VCaP (cell line): ENCODE measurements at regions not wholly inside any gene's neighbourhood (a gene's known extent, or its start where the extent isn't known, plus 50 kb on each side); places are given as distances from the start of the nearest gene placed in this dataset.

Experiments
- H3K27ac ChIP-seq: fragments of 450-650 bp; 2 replicates; pipeline ENCODE4 v1.5.1; 2017
- CTCF ChIP-seq: fragments of 450-650 bp; conservative IDR thresholded peaks from 2 replicates; pipeline ENCODE4 v1.5.1; 2017; ENCODE audit warnings: mild to moderate bottlenecking, moderate library complexity

DNA sequence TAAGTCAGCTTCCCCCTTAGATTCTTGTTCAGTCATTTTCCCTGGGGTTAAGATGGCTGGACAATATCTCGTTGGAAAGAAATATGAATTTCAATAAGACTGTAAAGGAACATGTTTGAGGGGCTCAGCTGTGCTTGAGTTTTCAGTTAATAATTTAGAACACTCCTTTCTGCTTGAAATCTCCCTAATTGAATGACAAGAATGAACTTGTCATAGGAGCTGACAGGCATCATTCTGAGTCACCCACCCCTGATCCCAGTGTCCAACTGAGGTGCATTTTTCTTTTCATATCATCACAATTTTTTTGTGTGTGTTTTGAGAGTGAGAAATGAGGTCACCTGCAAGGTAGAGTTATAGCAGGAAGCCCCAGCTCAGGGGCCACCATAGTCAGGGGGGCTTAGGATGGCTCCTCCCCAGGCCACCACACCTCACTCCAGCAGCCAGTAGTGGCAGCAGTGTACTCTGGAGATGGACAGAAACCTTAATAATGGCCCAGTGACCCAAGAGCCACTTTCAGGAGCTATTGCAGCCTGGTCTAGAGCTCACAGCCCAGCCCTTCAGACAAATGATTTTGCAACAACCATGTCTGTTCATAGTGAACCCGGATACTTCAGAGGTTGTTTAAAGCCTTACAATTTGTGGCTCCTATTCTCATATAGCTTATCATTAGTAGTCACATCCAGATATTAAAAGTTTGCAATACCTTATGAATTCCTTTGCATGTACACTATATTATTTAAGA, 174.5 kb downstream of the MAIP1 start:
- no peak for TF ChIP-seq CTCF
- H3K27ac ChIP-seq, result no peak overlapping the region

GRCh38 chr2:200130762-200131166, 175.4 kb downstream of the MAIP1 start:
- no peak overlapping the region for H3K27ac ChIP-seq
- no peak for TF ChIP-seq CTCF

DNA sequence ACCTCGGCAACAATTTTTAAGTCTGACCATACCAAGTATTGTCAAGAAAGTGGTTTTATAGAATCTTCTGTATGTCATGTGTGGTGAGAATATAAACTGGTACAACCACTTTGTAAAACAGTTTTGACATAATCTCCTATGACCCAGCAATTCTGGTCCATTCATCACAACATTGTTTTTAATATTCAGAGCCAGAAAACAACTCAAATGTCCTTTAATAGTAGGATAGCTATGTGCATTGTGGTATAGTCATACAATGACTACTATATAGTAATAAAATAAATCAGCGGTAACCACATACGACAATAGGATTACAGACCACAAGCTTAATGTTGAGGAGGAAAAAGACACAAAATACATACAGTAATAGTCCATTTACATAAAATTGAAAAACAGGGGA, 175.2 kb upstream of the SPATS2L start:
- no peak overlapping the region for H3K27ac ChIP-seq
- no peak for TF ChIP-seq CTCF

- no peak for TF ChIP-seq CTCF
- H3K27ac ChIP-seq, result no peak overlapping the region
Observed at GRCh38 chr2:200135082-200135481, 171.4 kb upstream of the SPATS2L start.

GRCh38 chr2:200136655-200137054, 169.8 kb upstream of the SPATS2L start:
- TF ChIP-seq CTCF, result no peak

GRCh38 chr2:200137271-200137670, 169.2 kb upstream of the SPATS2L start:
- no peak overlapping the region for H3K27ac ChIP-seq
- no peak for TF ChIP-seq CTCF

More at GRCh38 chr2:200136655-200137054, 169.8 kb upstream of the SPATS2L start:
- no peak overlapping the region for H3K27ac ChIP-seq

GRCh38 chr2:200137691-200138090, 168.8 kb upstream of the SPATS2L start:
- no peak overlapping the region; the same call in 1 of the 2 replicates for H3K27ac ChIP-seq
- no peak for TF ChIP-seq CTCF
